ENCODE measurements at regions not wholly inside any gene's neighbourhood (a gene's known extent, or its start where the extent isn't known, plus 50 kb on each side); places are given as distances from the start of the nearest gene placed in this dataset.

DNA sequence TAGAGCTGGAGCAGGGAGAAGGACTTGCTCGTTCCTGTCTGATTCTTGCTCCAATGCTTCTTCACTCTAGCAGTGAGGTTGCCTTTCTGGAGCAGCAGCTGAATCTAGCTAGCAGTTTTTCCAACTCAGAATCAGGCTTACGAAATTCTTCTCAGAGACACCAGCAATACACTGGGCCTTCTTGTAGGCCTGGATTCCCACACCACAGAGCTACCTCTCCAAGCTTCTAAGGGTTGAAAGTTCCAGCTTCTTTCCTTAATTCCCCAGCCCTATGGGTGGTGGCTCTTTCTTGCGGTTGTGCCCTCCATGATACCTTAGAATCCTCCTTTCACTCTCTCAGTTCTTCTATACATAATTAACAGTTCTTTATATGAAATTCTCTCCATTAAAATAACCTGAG, 586.6 kb downstream of the INHBA start:
- H3K27me3 ChIP-seq (ENCODE audit: control insufficient read depth, insufficient read depth, low read length, poor library complexity, severe bottlenecking) = no peaks in the 10 kb centered on the region
- H3K4me1 Mint-ChIP-seq = peaks cover 22% of the 10 kb centered on the region
- peaks cover 4% of the 10 kb centered on the region for H3K9me3 Mint-ChIP-seq
- H3K9ac ChIP-seq (ENCODE audit: extremely low read depth, low read length, poor library complexity, severe bottlenecking) = no peak overlapping the region
- no peaks in the 10 kb centered on the region for H3K36me3 Mint-ChIP-seq (ENCODE audit: low read depth)
- H3K4me1 ChIP-seq (ENCODE audit: control insufficient read depth, insufficient read depth, low read length) = peaks cover 16% of the 10 kb centered on the region
- H3K27ac Mint-ChIP-seq = no peak overlapping the region
- no peaks in the 10 kb centered on the region for H3K9me3 ChIP-seq (ENCODE audit: control insufficient read depth, low read length)
- H3K36me3 ChIP-seq (ENCODE audit: control insufficient read depth, insufficient read depth, low read length) = no peaks in the 10 kb centered on the region
- no peak overlapping the region for H3K4me3 ChIP-seq (ENCODE audit: low read length)
- TF ChIP-seq, protein P1, sequence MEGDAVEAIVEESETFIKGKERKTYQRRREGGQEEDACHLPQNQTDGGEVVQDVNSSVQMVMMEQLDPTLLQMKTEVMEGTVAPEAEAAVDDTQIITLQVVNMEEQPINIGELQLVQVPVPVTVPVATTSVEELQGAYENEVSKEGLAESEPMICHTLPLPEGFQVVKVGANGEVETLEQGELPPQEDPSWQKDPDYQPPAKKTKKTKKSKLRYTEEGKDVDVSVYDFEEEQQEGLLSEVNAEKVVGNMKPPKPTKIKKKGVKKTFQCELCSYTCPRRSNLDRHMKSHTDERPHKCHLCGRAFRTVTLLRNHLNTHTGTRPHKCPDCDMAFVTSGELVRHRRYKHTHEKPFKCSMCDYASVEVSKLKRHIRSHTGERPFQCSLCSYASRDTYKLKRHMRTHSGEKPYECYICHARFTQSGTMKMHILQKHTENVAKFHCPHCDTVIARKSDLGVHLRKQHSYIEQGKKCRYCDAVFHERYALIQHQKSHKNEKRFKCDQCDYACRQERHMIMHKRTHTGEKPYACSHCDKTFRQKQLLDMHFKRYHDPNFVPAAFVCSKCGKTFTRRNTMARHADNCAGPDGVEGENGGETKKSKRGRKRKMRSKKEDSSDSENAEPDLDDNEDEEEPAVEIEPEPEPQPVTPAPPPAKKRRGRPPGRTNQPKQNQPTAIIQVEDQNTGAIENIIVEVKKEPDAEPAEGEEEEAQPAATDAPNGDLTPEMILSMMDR (conservative IDR thresholded peaks at IDR 0.05) = no peak
- no peak overlapping the region for H3K4me3 Mint-ChIP-seq
- DNase-seq = no peak
- 90 to 91% methylated on average over 3 of the region's 3 CpGs for WGBS, 2 experiments (ENCODE audit: insufficient coverage in 1 of 2, insufficient read length in 1 of 2)
- H3K27me3 Mint-ChIP-seq (ENCODE audit: insufficient read depth) = peaks cover 5% of the 10 kb centered on the region
- no peak overlapping the region for H3K27ac ChIP-seq (ENCODE audit: low read depth, low read length)

DNA sequence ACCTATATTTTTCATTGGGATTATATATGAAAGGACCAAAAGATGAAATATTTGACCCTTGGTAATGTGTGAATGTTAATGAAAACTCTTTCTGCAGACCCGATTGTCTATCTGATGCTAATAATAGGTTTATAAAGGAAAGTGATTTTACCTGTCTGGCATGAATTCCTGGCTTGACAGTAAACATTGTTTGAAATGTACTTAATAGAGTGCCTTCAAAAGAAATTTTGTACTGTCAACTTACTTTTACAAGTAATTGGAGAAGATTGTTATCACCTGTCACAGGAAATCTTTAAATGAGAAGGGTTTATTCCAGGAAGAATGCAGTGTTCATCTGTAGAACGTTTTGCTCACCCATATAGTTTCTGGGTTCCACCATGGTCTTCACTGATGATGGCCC, 588.2 kb downstream of the INHBA start:
- WGBS, 2 experiments (ENCODE audit: insufficient coverage in 1 of 2, insufficient read length in 1 of 2) = 87 to 100% methylated on average over 1 to 2 of the region's 2 CpGs
- H3K36me3 Mint-ChIP-seq (ENCODE audit: low read depth) = no peaks in the 10 kb centered on the region
- Histone ChIP-seq H3K9me3 (ENCODE audit: control insufficient read depth, low read length) (no peaks in the 10 kb centered on the region), H3K4me3 (ENCODE audit: low read length) (no peak overlapping the region), H3K27ac (ENCODE audit: low read depth, low read length) (no peak overlapping the region), H3K4me1 (ENCODE audit: control insufficient read depth, insufficient read depth, low read length) (peaks cover 16% of the 10 kb centered on the region), H3K36me3 (ENCODE audit: control insufficient read depth, insufficient read depth, low read length) (no peaks in the 10 kb centered on the region), H3K9ac (ENCODE audit: extremely low read depth, low read length, poor library complexity, severe bottlenecking) (no peak overlapping the region), H3K27me3 (ENCODE audit: control insufficient read depth, insufficient read depth, low read length, poor library complexity, severe bottlenecking) (no peaks in the 10 kb centered on the region)
- H3K27me3 Mint-ChIP-seq (ENCODE audit: insufficient read depth) = peaks cover 5% of the 10 kb centered on the region
- H3K4me3 Mint-ChIP-seq = no peak overlapping the region
- TF ChIP-seq, protein P1 (conservative IDR thresholded peaks at IDR 0.05) = no peak
- peaks cover 4% of the 10 kb centered on the region for H3K9me3 Mint-ChIP-seq
- H3K4me1 Mint-ChIP-seq = peaks cover 22% of the 10 kb centered on the region
- no peak for DNase-seq
- H3K27ac Mint-ChIP-seq = no peak overlapping the region

DNA sequence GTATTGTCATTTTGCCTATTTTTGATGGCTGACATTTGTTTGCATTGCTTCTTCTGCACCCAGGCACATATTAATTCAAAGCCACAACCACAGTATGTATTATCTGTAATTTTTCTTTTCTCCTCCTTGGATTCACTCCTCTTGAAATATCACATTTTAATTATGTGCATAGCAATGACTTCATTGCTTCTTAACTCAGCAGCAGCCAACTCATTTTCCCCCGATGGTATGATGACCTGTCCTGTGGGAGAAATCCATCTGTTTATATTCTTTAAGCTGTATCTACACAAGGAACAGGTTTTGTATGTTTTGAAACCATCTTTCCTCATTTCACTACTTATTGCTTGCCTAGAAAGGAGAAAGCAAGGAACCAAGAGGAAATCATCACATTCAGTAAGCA, 588.8 kb downstream of the INHBA start:
- Mint-ChIP-seq H3K36me3 (ENCODE audit: low read depth) (no peaks in the 10 kb centered on the region), H3K4me3 (no peak overlapping the region), H3K4me1 (peaks cover 22% of the 10 kb centered on the region), H3K27me3 (ENCODE audit: insufficient read depth) (peaks cover 5% of the 10 kb centered on the region), H3K27ac (no peak overlapping the region), H3K9me3 (no peaks in the 10 kb centered on the region)
- H3K27me3 ChIP-seq (ENCODE audit: control insufficient read depth, insufficient read depth, low read length, poor library complexity, severe bottlenecking) = no peaks in the 10 kb centered on the region
- no peaks in the 10 kb centered on the region for H3K36me3 ChIP-seq (ENCODE audit: control insufficient read depth, insufficient read depth, low read length)
- no peak for DNase-seq
- H3K9ac ChIP-seq (ENCODE audit: extremely low read depth, low read length, poor library complexity, severe bottlenecking) = no peak overlapping the region
- no peaks in the 10 kb centered on the region for H3K9me3 ChIP-seq (ENCODE audit: control insufficient read depth, low read length)
- WGBS, 2 experiments (ENCODE audit: insufficient coverage in 1 of 2, insufficient read length in 1 of 2) = 94% methylated on average over 1 of the region's 1 CpG; no CpG with 5 or more reads in 1 of the 2 experiments
- H3K4me1 ChIP-seq (ENCODE audit: control insufficient read depth, insufficient read depth, low read length) = peaks cover 16% of the 10 kb centered on the region
- peak overlapping the region; percentile 44 for H3K4me3 ChIP-seq (ENCODE audit: low read length)
- no peak overlapping the region for H3K27ac ChIP-seq (ENCODE audit: low read depth, low read length)
- TF ChIP-seq, protein P1 (conservative IDR thresholded peaks at IDR 0.05) = no peak
